ENCODE measurements at regions not wholly inside any gene's neighbourhood (a gene's known extent, or its start where the extent isn't known, plus 50 kb on each side); places are given as distances from the start of the nearest gene placed in this dataset.

- no peak for DNase-seq
These were observed 109.3 kb upstream of the NUDT6 start for GRCh38 chr4:123031664-123032063.

GRCh38 chr4:123034023-123034422 lies 111.6 kb upstream of the NUDT6 start:
- DNase-seq = no peak

DNA sequence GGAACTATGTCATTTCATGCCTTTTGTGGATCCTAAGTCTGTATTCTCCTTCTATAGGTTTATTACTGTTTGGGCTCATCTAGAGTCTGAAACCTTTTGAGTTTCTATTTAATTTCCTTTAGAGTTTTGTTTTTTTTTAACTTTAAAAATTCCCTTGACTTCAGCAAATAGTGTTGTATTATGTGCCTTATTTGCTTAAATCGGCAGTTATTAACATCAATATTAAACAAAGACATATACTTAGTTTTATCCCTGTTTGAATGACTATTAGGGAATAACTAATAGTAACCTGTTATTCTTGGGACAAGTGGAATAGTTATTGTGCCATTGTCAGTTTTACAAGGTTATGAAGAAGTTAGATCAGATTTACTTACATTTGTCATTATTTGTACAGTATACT lies 112.8 kb upstream of the NUDT6 start:
- DNase-seq = no peak

DNA sequence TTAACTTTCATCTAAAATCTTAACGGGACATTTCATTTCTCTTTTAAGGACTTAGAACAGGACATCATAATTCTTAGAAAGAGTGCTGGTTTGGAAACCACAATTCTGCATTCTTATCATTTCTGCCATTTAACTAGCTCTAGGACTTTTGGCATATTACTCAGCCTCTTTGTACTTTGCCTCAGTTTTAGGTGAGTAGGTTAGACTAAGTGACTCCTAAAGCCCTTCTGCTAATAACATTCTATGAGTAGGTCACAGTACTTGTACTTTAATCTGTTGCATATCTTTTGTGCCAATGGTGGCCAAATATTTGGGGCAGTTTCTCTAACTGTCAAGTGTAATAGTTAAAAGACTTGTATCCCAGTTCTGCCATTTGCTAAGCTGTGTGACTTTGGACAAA lies 115.4 kb upstream of the NUDT6 start:
- DNase-seq = no peak

GRCh38 chr4:123042095-123042494 lies 119.7 kb upstream of the NUDT6 start:
- no peak for DNase-seq

- DNase-seq = no peak
These were observed 120.6 kb upstream of the NUDT6 start for GRCh38 chr4:123043013-123043412.

DNA sequence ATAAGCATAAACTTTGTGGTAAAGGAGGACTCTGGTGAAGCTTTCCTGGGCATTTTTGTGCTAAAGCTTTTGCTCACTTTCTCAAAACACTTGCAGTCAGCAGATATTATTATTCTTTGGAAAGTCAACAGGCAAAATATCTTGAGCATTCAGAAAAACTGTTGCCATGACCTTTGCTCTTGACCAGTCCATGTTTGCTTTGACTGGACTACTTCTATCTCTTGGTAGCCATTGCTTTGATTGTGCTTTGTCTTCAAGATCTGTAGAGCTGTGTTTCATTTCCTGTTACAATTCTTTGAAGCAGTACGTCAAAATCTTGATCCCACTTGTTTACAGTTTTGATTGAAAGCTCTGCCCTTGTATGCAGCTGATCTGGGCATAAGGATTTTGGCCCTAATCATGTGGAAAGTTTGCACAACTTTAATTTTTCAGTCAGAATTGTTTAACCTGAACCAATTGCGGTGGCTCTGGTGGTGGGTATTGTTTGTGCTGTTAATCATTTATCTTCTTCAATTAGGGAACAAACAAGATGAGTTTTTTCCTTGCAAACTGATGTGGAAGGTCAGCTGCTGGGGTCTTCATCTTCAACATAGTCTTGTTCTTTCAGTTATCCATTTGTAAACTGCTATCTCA lies 121.5 kb upstream of the NUDT6 start:
- DNase-seq = no peak

DNA sequence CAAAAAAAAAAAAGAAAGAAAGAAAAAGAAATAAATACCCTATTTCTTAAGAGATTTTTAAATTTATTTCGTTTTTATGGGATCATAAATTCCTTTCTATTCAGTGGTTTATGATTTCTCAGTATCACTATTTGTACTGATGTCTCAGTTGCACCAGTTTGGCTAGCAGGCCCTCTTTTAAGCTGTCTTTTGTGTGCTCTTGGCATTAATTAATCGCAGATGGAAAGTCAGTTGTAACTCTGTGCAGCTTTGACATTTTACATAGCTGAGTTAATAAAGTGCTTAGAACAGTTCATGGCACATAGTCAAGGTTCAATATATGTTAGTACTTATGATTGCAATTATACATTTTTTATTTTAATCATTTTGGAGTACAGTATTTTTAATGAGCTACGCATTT lies 123.7 kb upstream of the NUDT6 start:
- DNase-seq = no peak

GRCh38 chr4:123050018-123050417 lies 127.6 kb upstream of the NUDT6 start:
- DNase-seq = no peak

- DNase-seq = no peak
These were observed 129.6 kb upstream of the NUDT6 start for GRCh38 chr4:123052007-123052406.

GRCh38 chr4:123055943-123056342 lies 133.5 kb upstream of the NUDT6 start:
- no peak for DNase-seq

GRCh38 chr4:123060039-123060770 lies 137.8 kb upstream of the NUDT6 start:
- DNase-seq = no peak

DNA sequence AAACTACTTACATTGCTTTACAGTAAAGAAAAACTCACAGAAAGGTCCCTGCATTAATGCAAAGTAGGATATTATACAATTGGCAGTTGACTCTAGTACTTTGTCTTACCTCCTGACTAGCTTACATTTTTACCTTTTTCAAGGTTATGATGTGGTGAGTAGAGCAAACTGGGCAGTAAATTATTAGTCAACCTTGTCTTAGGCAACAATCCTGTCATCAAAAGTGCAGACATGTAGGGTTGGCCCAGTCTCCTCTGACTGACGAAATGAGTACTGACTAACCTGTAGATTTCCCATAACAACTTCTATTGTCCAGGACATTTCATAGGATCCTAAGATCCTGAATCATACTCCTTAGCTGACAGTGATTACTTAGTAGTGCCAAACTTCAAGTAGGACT lies 142.0 kb upstream of the NUDT6 start:
- DNase-seq = no peak

DNA sequence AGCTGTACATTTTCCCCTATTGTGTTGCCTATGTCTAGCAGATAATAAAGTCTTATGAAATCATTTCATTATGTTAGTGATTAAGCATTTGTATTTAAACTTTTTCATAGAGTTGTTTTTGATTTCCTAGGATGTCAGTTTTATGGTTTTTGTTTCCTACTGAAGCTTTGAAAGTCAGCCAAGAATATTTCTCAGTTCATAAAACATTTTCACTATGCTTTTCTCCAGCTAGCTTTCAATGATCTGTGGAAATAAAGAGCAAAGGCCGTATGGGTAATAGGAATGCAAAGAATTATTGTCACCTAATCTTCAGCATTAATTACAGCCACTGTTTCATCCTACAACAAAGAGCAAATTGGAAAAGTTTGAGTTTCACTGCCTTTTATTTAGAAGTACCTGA lies 145.7 kb upstream of the NUDT6 start:
- no peak for DNase-seq

- no peak for DNase-seq
These were observed 149.7 kb upstream of the NUDT6 start for GRCh38 chr4:123072060-123072459.

DNA sequence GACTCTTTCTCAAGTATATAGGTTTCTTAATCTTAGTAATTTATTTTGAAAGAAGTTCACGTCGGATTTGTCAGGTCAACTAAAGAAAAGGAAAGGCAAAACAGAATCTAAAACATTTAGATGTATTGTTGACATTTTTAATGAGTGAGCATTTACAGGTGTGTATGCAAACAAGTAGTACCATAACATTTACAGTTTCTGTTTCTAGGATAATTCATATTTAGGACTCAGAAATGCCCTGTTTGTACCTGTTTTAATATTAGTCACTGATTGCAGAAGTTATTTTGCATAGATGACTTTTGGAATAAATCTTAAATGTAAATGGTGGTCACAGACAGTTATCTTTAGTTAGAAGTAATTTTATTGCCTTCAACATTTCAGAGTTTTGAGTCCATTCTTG lies 151.3 kb upstream of the NUDT6 start:
- DNase-seq = no peak

DNA sequence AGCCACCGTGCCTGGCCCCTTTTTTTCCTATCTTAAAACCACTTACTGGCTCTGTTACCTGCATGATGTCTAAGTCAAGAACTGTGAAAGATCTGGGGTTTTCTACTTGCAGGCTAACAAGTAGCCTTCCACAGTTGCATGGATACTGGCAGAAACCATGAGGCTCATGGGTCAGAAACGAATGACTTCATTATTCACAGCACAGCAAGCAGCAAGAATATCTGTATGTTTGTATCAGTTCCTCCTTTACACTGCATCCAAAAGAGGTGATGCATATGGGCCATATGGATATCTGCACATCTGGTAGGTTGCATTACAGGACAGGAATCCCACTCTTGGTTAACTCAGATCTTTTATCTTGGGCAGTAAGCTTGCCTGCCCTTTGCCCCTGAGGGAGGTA lies 154.9 kb upstream of the NUDT6 start:
- no peak for DNase-seq

- no peak for DNase-seq
These were observed 159.6 kb upstream of the NUDT6 start for GRCh38 chr4:123081971-123082370.

DNA sequence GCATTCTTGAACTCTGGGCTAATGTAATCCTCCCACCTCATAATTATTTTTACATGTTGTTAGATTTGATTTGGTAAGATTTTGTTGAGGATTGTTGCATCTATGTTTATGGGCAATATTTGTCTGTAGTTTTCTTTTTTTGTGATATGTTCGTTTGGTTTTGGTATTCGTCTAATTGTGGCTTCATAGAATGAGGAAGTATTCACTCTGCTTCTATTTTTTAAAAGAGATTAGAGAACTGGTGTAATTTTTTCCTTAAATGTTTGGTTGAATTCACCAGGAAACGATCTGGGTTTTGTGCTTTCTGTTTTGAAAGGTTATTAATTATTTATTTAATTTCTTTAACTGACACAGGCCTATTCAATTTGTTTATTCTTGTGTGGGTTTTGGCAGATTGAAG lies 161.2 kb upstream of the NUDT6 start:
- no peak for DNase-seq

GRCh38 chr4:123088501-123088900 lies 166.1 kb upstream of the NUDT6 start:
- no peak for DNase-seq

GRCh38 chr4:123090886-123091285 lies 168.5 kb upstream of the NUDT6 start:
- no peak for DNase-seq

GRCh38 chr4:123092586-123092985 lies 170.2 kb upstream of the NUDT6 start:
- DNase-seq = no peak

- no peak for DNase-seq
These were observed 170.8 kb upstream of the NUDT6 start for GRCh38 chr4:123093236-123093635.

- DNase-seq = no peak
These were observed 173.6 kb upstream of the NUDT6 start for GRCh38 chr4:123096038-123096437.

DNA sequence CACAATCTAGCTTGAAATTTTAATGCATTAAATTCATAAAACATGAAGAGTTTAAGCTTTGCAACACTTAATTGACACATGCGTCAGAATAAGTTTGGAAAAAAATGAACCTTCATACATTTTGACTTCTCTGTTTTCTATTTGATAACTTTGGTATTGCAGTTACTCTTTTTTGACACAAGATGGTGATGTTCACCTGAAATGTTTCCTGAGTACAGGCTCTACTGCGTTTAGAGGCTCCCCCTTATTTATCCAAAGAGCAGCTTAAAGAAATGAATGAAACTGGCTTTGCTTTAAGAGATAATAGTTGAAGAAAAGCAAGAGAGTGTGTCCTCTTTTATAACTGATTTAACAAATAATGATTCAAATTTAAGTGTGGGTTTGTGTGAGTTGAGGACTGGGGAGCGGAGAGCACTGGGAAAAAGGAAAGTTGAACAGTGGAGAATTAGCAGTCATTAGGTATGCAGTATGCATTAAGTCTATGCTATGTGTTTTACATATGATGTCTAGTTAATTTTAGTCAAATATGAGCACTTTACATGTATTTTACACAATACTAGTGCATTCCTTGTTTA lies 180.6 kb upstream of the NUDT6 start:
- DNase-seq = peak; percentile 15

Measured in CD4-positive, alpha-beta T cell treated with Interleukin-12 subunit alpha and Interleukin-12 subunit beta, for 1 hour (primary cell).